ENCODE measurements at regions not wholly inside any gene's neighbourhood (a gene's known extent, or its start where the extent isn't known, plus 50 kb on each side); places are given as distances from the start of the nearest gene placed in this dataset.

GRCh38 chr2:120596191-120596811 lies 139.4 kb upstream of the GLI2 start:
- WGBS (ENCODE audit: insufficient coverage, low coverage, missing lambda C conversion rate): 2% methylated on average over 14 of the region's 16 CpGs
- H3K4me1 ChIP-seq (replicated peaks in 1 of 2; ENCODE audit: control insufficient read depth in 2 of 2, insufficient read depth in 2 of 2, low read length in 2 of 2): no peaks in the 10 kb centered on the region
- no peak for ATAC-seq
- TF ChIP-seq CTCF (IDR thresholded peaks at IDR 0.05 in 2 of 3, conservative IDR thresholded peaks at IDR 0.05 in 1 of 3; ENCODE audit: insufficient read depth in 2 of 3, low read depth in 1 of 3, low read length in 3 of 3): no peak
- no peak for TF ChIP-seq ZNF449 (CRISPR knock-in tag; IDR thresholded peaks at IDR 0.05)
- no peak for TF ChIP-seq NR2C1 (IDR thresholded peaks at IDR 0.05)
- no peak for TF ChIP-seq NR2C1 (tag; IDR thresholded peaks at IDR 0.05)
- TF ChIP-seq POLR2G (IDR thresholded peaks at IDR 0.05; ENCODE audit: low read depth, low read length): no peak
- TF ChIP-seq TAF1 (IDR thresholded peaks at IDR 0.05; ENCODE audit: control insufficient read depth, extremely low read depth, insufficient read depth, low read length, severe bottlenecking): no peak
- no peak for TF ChIP-seq ZBTB2 (IDR thresholded peaks at IDR 0.05)
- no peak for TF ChIP-seq EHMT2 (IDR thresholded peaks at IDR 0.05)
- TF ChIP-seq CCAR2 (IDR thresholded peaks at IDR 0.05; ENCODE audit: low read depth, low read length): no peak
- TF ChIP-seq CGGBP1 (CRISPR knock-in tag; IDR thresholded peaks at IDR 0.05): no peak
- TF ChIP-seq POLR2AphosphoS2 (IDR thresholded peaks at IDR 0.05; ENCODE audit: low read length): no peak
- TF ChIP-seq ARID3A (IDR thresholded peaks at IDR 0.05; ENCODE audit: borderline replicate concordance, low read depth, low read length): no peak
- no peak for TF ChIP-seq SMAD1 (IDR thresholded peaks at IDR 0.05; ENCODE audit: low read depth, low read length, partially characterized antibody)
- TF ChIP-seq ZNF347 (CRISPR knock-in tag; IDR thresholded peaks at IDR 0.05; ENCODE audit: low read depth): no peak
- no peak for TF ChIP-seq RAD21 (CRISPR knock-in tag; conservative IDR thresholded peaks at IDR 0.05 in 1 of 2, IDR thresholded peaks at IDR 0.05 in 1 of 2)
- no peak for TF ChIP-seq ZNF174 (CRISPR knock-in tag; IDR thresholded peaks at IDR 0.05)

More at GRCh38 chr2:120596191-120596811, 139.4 kb upstream of the GLI2 start:
- no peak overlapping the region for H3K9ac ChIP-seq (ENCODE audit: insufficient read depth in 1 of 2, low read depth in 2 of 2, low read length in 2 of 2)
- POLR2A ChIA-PET: interaction anchor here (0.5 to 1.1 kb wide), 4 partner anchors 8 to 35 kb away, joined by 3 to 4 read pairs (median 3); no protein-coding TSS in a partner anchor
- in situ Hi-C loops (cut with MboI) (no loop called here), intact Hi-C loops (cut with micrococcal nuclease) (no loop called here)
- H3K36me3 ChIP-seq (ENCODE audit: control insufficient read depth, insufficient read depth, low read length): no peaks in the 10 kb centered on the region
- H4K20me1 ChIP-seq (replicated peaks; ENCODE audit: control insufficient read depth, insufficient read depth, low read length): 0 out of 2 replicates have a peak, but pooled peaks cover 5% of the 10 kb centered on the region
- no peaks in the 10 kb centered on the region for H3K9me3 ChIP-seq (replicated peaks; ENCODE audit: control insufficient read depth, insufficient read depth, low read depth, low read length)
- FAIRE-seq (no peak), DNase-seq (ENCODE audit: extremely low read depth in 1 of 4, low spot score in 3 of 4) (no peak)
- H3K27me3 ChIP-seq (ENCODE audit: control insufficient read depth in 2 of 2, insufficient read depth in 2 of 2, low read length in 2 of 2): peaks cover 5 to 69% of the 10 kb centered on the region in 2 experiments; a peak in 3 of 5 replicates
- no peak overlapping the region for H3K4me2 ChIP-seq (ENCODE audit: insufficient read depth, low read length)
- H2AFZ ChIP-seq (ENCODE audit: low read depth, low read length): no peak overlapping the region
- no peak overlapping the region for H3K27ac ChIP-seq (ENCODE audit: extremely low read depth, low read depth, low read length)
- H3K9me1 ChIP-seq (ENCODE audit: control insufficient read depth, insufficient read depth, low read length): no peaks in the 10 kb centered on the region
- H3K79me2 ChIP-seq (ENCODE audit: control insufficient read depth, insufficient read depth, low read length): no peaks in the 10 kb centered on the region
- CTCF ChIA-PET (ENCODE audit: low intra/inter-chr PET ratio): no interaction called here
- no peak overlapping the region for H3K4me3 ChIP-seq
- BruUV-seq (replicated peaks): no TSS peak
